ENCODE measurements at regions not wholly inside any gene's neighbourhood (a gene's known extent, or its start where the extent isn't known, plus 50 kb on each side); places are given as distances from the start of the nearest gene placed in this dataset.

DNA sequence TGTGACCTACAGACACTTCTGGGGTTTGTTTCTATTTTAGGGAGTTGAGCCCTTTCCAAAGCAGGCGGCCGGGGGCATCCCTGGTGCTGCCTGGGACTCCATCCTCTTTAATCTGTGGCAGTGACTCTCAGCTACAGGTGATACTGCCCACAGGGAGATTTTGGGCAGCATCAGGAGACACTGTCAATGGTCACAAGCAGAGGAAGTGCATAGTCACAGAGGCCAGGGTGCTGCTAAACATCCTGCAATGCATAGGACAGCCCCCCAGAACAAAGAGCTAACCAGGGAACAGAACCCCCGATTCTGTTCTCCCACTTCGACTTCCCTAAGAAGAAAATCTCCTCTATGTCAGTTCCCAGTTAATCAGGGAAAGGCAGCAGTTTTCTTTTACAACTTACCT lies 66.2 kb downstream of the TEX35 start:
- 87% methylated on average over 4 of the region's 4 CpGs for WGBS
- Histone ChIP-seq H3K27me3 (ENCODE audit: control insufficient read depth in 4 of 4, insufficient read depth in 4 of 4, low read length in 3 of 4) (no peaks in the 10 kb centered on the region), H3K9me3 (ENCODE audit: control insufficient read depth in 4 of 4, low read length in 3 of 4) (no peaks in the 10 kb centered on the region), H3K27ac (ENCODE audit: low read depth in 1 of 2, low read length in 2 of 2) (no peak overlapping the region), H3K4me3 (ENCODE audit: low read depth in 1 of 3, low read length in 3 of 3) (no peak overlapping the region), H3K9ac (ENCODE audit: low read depth in 1 of 2, low read length in 2 of 2) (no peak overlapping the region), H3K4me1 (ENCODE audit: control insufficient read depth in 4 of 4, insufficient read depth in 4 of 4, low read length in 3 of 4) (peaks cover 0 to 5% (median 0%) of the 10 kb centered on the region in 4 donors), H3K36me3 (ENCODE audit: control insufficient read depth in 4 of 4, insufficient read depth in 3 of 4, low read depth in 1 of 4, low read length in 3 of 4) (no peaks in the 10 kb centered on the region)
- no peak for DNase-seq (ENCODE audit: low spot score)
- TF ChIP-seq HNF4A (conservative IDR thresholded peaks at IDR 0.05): no peak
- TF ChIP-seq MAX (IDR thresholded peaks at IDR 0.05): no peak
- no peak for TF ChIP-seq GABPA (IDR thresholded peaks at IDR 0.05 in 1 of 2, conservative IDR thresholded peaks at IDR 0.05 in 1 of 2)
- no peak for TF ChIP-seq SP1 (IDR thresholded peaks at IDR 0.05)
- no peak for TF ChIP-seq EGR1 (IDR thresholded peaks at IDR 0.05; ENCODE audit: low read depth in 2 of 2)
- TF ChIP-seq TAF1 (conservative IDR thresholded peaks at IDR 0.05): no peak
- no peak for TF ChIP-seq HNF4G (IDR thresholded peaks at IDR 0.05)
- no peak for TF ChIP-seq NR2F2 (IDR thresholded peaks at IDR 0.05)
- TF ChIP-seq YY1 (IDR thresholded peaks at IDR 0.05): no peak

DNA sequence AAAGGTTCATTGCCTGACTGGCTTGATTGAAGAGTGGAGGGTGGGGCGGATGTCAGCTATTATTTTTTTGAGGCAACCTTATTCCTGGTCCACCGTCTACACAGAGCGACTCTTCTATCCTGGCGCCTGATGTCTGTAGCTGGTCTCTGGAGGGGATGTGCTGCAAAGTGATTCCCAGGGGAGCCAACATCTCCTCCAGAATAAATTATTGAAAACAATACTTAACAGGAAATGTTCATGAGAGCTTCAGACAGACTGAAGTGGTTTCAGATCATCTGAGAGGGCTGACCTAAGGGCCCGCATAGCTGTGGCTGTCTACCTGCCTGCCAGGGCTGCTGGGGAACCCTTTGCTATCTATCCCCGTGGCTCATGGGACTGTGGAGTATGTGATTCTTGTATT lies 66.7 kb downstream of the TEX35 start:
- Histone ChIP-seq H3K9ac (ENCODE audit: low read depth in 1 of 2, low read length in 2 of 2) (no peak overlapping the region), H3K27me3 (ENCODE audit: control insufficient read depth in 4 of 4, insufficient read depth in 4 of 4, low read length in 3 of 4) (no peaks in the 10 kb centered on the region), H3K36me3 (ENCODE audit: control insufficient read depth in 4 of 4, insufficient read depth in 3 of 4, low read depth in 1 of 4, low read length in 3 of 4) (no peaks in the 10 kb centered on the region), H3K4me1 (ENCODE audit: control insufficient read depth in 4 of 4, insufficient read depth in 4 of 4, low read length in 3 of 4) (peaks cover 0 to 1% (median 0%) of the 10 kb centered on the region in 4 donors), H3K27ac (ENCODE audit: low read depth in 1 of 2, low read length in 2 of 2) (no peak overlapping the region), H3K9me3 (ENCODE audit: control insufficient read depth in 4 of 4, low read length in 3 of 4) (no peaks in the 10 kb centered on the region), H3K4me3 (ENCODE audit: low read depth in 1 of 3, low read length in 3 of 3) (no peak overlapping the region)
- TF ChIP-seq NR2F2 (IDR thresholded peaks at IDR 0.05): no peak
- no peak for TF ChIP-seq YY1 (IDR thresholded peaks at IDR 0.05)
- no peak for TF ChIP-seq CTCF (IDR thresholded peaks at IDR 0.05; ENCODE audit: low read depth, low read length, missing input control)
- TF ChIP-seq MAX (IDR thresholded peaks at IDR 0.05): no peak
- TF ChIP-seq REST (IDR thresholded peaks at IDR 0.05): no peak
- no peak for TF ChIP-seq HNF4G (IDR thresholded peaks at IDR 0.05)
- TF ChIP-seq GABPA (IDR thresholded peaks at IDR 0.05 in 1 of 2, conservative IDR thresholded peaks at IDR 0.05 in 1 of 2): no peak
- TF ChIP-seq, protein P1, sequence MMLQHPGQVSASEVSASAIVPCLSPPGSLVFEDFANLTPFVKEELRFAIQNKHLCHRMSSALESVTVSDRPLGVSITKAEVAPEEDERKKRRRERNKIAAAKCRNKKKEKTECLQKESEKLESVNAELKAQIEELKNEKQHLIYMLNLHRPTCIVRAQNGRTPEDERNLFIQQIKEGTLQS (IDR thresholded peaks at IDR 0.05): no peak
- no peak for TF ChIP-seq FOXA1 (IDR thresholded peaks at IDR 0.05)
- no peak for TF ChIP-seq SP1 (IDR thresholded peaks at IDR 0.05)
- no peak for TF ChIP-seq RAD21 (IDR thresholded peaks at IDR 0.05)
- TF ChIP-seq ZBTB33 (IDR thresholded peaks at IDR 0.05): no peak
- DNase-seq (ENCODE audit: low spot score): no peak
- 93% methylated on average over 6 of the region's 6 CpGs for WGBS
